Muscle of arm (tissue), 1 donor: ENCODE measurements at regions not wholly inside any gene's neighbourhood (a gene's known extent, or its start where the extent isn't known, plus 50 kb on each side); places are given as distances from the start of the nearest gene placed in this dataset.

Experiments used
- DNase-seq: peaks from one replicate; pipeline ENCODE4 v3.0.0-alpha.2; 2013

DNA sequence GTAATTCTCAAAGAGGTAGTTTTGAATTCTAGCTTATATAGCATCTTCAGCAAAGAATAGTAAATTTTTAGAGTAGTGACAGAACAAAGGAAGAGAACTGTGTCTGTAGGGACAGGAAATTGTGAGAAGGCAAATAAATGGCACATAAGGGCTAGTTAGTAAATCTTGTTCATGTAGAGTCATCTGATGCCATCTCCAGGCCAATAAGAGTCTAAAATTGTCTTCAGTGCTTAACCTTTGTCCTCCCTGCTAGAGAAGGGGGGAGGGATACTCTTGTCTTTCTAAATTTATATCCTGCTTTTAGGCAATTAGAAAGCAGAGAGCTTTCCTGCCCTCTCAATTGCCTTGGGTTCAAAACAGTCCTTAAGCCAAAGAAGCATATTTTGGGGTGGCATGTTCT lies 87.0 kb upstream of the DNAJC19 start:
- DNase-seq, result no peak

DNA sequence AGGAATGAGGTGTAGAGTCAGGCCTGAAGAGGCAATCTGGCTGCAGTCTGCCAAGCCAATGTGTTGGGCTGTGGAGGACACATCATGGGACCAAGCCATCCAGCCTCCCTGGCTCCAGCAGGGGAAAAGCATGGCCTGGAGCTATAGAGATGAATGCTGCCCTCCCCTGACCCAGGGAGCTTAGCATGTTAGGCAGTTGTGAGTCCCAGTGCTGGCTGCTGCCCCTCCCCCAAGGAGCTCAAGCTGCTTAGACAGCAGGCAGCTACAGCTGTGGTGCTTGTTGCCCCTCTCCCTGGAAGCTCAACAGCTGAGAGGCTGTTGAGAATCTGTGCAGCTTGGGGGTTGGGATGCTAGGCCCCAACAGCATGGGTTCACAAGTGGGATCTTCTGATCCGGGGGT lies 85.6 kb upstream of the DNAJC19 start:
- DNase-seq, result no peak

DNA sequence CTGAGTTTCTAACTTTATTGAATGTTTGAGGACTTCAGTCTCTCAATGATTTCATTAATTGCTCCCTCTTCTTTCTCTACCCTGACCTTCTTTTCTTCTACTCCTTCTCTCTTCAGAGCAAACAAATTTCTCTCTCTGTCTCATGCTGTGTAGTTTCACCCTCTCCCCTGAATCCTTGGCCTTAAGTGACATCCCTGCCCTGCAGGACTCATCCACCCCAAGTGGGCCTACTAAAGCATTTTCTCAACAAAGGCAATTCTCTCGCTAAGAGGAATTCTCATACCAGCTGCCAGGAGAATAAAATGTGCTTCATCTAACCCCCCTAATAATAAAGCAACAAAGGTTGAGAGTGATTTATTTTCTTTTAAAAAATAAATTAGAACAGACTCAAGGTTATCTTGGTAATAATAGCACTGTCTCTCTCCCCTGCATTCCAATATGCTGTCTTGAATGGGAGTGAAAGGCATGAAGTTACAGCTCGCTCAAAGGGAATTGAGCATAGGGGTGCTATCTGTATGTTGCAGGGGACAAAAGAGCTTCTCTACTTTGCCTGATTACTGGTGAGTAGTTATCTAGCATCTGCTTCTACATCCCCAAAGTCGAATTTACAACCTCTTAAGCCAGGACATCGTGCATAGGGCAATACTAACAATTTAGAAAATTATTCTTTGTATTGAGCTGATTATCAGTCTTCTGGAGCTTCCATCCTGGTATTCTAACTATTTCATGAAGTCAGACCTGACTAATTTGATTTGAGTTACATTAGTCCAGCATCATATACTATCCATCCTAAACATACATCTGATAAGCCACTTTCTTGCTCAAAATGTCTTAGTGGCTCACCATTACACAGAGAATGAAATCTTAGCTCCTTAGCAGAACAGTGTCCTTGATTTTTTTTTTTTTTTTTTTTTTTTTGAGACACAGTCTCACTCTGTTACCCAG lies 76.9 kb upstream of the DNAJC19 start:
- no peak for DNase-seq

DNA sequence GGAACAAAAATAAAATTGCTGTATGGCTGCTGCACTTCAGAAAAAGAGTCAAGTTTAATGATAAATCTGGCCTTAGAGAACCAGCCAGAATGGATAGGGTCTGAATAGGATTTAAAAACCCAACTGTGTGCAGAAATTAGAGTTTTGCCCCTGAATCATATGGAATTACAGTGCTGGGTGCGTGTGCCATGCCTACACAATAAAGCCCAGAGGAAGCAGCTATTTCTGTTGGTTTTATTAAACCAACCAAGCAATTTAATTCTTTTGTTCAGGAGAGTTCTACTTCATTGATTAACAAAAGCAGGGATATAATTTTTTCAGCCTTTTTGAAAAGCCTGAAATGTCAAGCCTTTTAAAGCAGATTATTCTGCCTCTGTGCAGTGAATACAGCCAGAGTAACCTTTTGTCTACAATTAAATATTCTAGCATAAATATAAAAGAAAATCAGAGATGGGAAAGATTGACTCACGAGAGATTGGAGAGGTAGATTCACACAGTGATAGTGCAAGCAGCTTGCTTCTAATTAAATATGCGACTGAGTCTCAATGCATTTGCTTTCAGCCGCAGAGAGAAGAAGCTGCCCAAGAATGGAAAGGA lies 66.7 kb upstream of the DNAJC19 start:
- DNase-seq, result no peak

DNA sequence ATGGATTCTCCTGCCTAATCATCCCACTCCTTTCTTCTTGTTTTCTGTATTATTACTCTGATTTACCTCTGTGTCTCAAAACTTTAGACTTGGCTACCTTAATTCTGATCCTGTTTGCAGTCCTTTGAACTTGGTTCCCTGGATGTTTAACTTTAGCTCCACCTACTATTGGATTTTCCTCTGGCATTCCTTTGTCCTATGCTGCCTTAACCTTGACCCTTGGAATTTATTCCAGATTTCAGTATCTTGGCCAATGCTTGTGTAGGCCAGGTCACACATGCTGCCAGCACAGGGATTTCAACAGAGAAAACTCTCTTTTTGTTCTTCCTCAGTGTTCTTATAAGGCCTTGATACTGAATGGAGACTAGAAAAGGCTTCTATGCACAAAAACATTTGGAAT lies 65.0 kb upstream of the DNAJC19 start:
- no peak for DNase-seq

DNA sequence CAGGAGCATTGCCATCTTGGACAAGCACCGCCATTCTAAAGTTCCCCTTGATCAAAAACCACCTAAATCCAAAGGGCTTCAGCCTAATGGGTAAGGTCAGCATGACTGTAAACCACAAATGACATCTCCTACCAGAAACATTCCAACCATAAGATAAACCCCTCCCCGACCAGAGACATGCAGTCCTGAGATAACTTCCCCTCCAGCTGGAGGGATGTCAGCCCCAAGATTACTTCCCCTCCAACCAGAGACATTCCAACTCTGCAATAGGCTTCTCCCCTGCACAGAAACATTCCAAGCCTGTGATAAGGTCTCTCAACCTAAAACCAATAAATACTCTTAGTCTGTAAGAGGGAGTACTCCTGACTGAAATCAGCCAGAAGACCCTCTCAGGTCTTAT lies 62.7 kb upstream of the DNAJC19 start:
- no peak for DNase-seq

DNA sequence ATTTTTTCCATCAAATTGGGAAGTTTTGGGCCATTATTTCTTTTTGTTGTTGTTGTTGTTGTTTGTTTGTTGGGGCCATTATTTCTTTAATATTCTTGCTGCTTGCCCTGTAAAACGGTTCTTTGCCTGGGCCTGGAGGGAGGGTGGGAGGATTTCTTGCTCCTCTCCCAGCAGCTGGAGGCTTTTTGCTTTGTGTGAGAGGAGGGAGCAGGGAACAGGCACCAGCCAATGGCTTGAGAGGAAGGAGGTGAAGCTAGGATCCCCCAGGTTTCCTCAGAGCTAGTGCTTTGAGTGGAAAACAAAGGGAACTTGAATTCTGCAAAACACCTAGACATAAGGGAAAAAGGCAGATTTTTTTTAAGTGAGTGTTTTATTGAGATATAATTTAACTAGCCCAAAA lies 61.2 kb upstream of the DNAJC19 start:
- no peak for DNase-seq

DNA sequence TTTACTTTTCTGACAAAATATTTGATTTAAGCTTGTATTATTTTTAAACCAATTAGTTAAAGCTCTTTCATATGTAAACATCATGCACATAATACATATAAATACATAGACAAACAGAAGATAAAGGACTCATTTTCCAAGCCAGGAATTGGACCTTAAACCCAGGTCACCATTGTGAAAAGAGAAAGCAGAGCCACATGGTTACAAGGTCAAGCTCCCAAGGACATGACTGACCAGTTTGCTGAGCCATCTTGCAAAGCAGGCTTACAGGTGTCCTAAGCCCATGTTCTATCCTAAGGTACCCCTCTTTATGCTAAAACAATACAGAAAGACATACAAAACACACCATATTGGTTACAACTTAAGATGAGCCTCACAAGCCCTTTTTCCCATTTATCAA lies 50.5 kb upstream of the DNAJC19 start:
- no peak for DNase-seq
